BE2C (cell line): ENCODE measurements at regions not wholly inside any gene's neighbourhood (a gene's known extent, or its start where the extent isn't known, plus 50 kb on each side); places are given as distances from the start of the nearest gene placed in this dataset.
"Not testable (repeated sequence)": the region's sequence is repeated elsewhere in the genome, so short reads cannot be mapped to it uniquely, and the experiment has no call there.

ENCODE experiments used
- DNase-seq: peaks from one replicate; pipeline ENCODE4 v3.0.0-alpha.2; 2020
- H3K27me3 ChIP-seq: fragments of 250-450 bp; sonication (Bioruptor Pico); 2 replicates; pipeline ENCODE4 v1.5.1; 2020; ENCODE audit warnings: mild to moderate bottlenecking
- H3K36me3 ChIP-seq: fragments of 250-450 bp; sonication (Bioruptor Pico); 2 replicates; pipeline ENCODE4 v1.5.1; 2020; ENCODE audit warnings: mild to moderate bottlenecking
- H3K4me1 ChIP-seq: fragments of 250-450 bp; sonication (Bioruptor Pico); 2 replicates; pipeline ENCODE4 v1.5.1; 2020
- H3K4me3 ChIP-seq: 2 replicates; pipeline ENCODE4 v1.5.1; 2011; ENCODE audit warnings: low read depth, low read length
- H3K9me3 ChIP-seq: fragments of 250-450 bp; sonication (Bioruptor Pico); 2 replicates; pipeline ENCODE4 v1.5.1; 2020
- TF ChIP-seq, protein P1 (sequence below): IDR thresholded peaks from 2 replicates; pipeline ENCODE4 v1.5.1; 2012; ENCODE audit warnings: mild to moderate bottlenecking, low read depth, low read length

DNA sequence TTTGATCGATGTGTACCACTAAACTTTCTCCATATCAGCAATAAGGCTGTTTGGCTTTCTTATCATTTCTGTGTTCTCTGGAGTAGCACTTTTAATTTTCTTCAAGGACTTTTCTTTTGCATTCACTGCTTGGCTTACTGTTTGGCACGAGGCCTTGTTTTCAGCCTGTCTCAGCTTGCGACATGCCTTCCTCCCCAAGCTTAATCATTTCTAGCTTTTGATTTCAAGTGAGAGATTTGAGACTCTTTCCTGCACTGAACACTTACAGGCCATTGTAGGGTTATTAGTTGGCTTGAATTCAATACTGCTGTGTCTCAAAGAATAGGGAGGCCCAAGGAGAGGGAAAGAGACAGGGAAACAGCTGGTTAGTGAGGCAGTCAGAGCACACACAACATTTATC lies 120.6 kb upstream of the KCND3 start:
- DNase-seq: no peak
- Histone ChIP-seq H3K4me3 (no peak overlapping the region), H3K4me1 (no peaks in the 10 kb centered on the region), H3K9me3 (no peaks in the 10 kb centered on the region), H3K36me3 (no peaks in the 10 kb centered on the region), H3K27me3 (no peaks in the 10 kb centered on the region)
- TF ChIP-seq, protein P1, sequence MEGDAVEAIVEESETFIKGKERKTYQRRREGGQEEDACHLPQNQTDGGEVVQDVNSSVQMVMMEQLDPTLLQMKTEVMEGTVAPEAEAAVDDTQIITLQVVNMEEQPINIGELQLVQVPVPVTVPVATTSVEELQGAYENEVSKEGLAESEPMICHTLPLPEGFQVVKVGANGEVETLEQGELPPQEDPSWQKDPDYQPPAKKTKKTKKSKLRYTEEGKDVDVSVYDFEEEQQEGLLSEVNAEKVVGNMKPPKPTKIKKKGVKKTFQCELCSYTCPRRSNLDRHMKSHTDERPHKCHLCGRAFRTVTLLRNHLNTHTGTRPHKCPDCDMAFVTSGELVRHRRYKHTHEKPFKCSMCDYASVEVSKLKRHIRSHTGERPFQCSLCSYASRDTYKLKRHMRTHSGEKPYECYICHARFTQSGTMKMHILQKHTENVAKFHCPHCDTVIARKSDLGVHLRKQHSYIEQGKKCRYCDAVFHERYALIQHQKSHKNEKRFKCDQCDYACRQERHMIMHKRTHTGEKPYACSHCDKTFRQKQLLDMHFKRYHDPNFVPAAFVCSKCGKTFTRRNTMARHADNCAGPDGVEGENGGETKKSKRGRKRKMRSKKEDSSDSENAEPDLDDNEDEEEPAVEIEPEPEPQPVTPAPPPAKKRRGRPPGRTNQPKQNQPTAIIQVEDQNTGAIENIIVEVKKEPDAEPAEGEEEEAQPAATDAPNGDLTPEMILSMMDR: no peak

DNA sequence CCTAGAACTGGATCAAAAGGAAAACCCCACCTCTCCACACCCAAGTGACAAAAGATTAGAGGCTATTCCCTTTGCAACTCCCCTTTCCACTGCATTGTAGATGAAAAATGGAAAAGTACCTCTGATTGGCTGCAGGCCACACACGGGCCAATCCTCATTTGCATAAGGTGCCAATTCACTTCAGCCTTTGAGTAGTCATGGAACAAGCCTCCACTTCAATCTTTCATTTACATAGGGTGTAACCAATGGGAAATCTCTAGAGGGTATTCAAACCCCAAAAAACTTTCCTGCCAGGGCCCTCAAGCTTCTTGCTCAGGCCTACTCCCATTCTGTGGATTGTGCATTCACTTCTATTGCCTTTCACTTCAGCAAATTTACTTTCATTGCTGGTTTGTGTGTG lies 122.3 kb upstream of the KCND3 start:
- H3K4me3 ChIP-seq: no peak overlapping the region
- no peaks in the 10 kb centered on the region for H3K36me3 ChIP-seq
- H3K4me1 ChIP-seq: no peaks in the 10 kb centered on the region
- DNase-seq: no peak
- TF ChIP-seq, protein P1: no peak
- no peaks in the 10 kb centered on the region for H3K9me3 ChIP-seq
- H3K27me3 ChIP-seq: no peaks in the 10 kb centered on the region

DNA sequence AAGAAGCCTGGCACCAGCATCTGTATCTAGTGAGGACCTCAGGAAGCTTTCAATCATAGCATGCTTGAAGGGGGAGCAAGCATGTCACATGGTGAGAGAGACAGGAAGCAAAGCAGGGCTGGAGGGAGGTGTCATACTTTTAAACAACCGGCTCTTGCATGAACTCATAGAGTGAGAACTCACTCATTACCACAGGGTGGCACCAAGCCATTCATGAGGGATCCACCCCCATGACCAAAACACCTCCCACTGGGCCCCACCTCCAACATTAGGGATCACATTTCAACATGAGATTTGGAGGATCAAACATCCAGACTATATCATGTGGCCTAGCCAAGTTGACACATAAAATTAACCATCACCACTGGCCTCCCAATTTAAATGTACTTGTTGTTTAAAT lies 125.1 kb upstream of the KCND3 start:
- Histone ChIP-seq H3K4me1 (no peaks in the 10 kb centered on the region), H3K9me3 (no peaks in the 10 kb centered on the region), H3K36me3 (no peaks in the 10 kb centered on the region), H3K4me3 (no peak overlapping the region), H3K27me3 (no peaks in the 10 kb centered on the region)
- no peak for DNase-seq
- TF ChIP-seq, protein P1: no peak

- no peak for DNase-seq
- no peak overlapping the region for H3K4me3 ChIP-seq
- H3K4me1 ChIP-seq: no peaks in the 10 kb centered on the region
- no peaks in the 10 kb centered on the region for H3K9me3 ChIP-seq
- TF ChIP-seq, protein P1: no peak
- H3K27me3 ChIP-seq: no peaks in the 10 kb centered on the region
- H3K36me3 ChIP-seq: no peaks in the 10 kb centered on the region
Observed at GRCh38 chr1:112126598-112126997, 137.1 kb upstream of the KCND3 start.

GRCh38 chr1:112127606-112128005 lies 138.1 kb upstream of the KCND3 start:
- H3K4me3 ChIP-seq, H3K27me3 ChIP-seq, DNase-seq, H3K9me3 ChIP-seq, H3K36me3 ChIP-seq, H3K4me1 ChIP-seq: not testable (repeated sequence)

GRCh38 chr1:112133487-112133886 lies 144.0 kb upstream of the KCND3 start:
- Histone ChIP-seq H3K4me3 (no peak overlapping the region), H3K27me3 (peaks cover 10% of the 10 kb centered on the region; the same call in 1 of the 2 replicates), H3K36me3 (no peaks in the 10 kb centered on the region), H3K9me3 (no peaks in the 10 kb centered on the region), H3K4me1 (no peaks in the 10 kb centered on the region)
- TF ChIP-seq, protein P1: no peak
- no peak for DNase-seq

- Histone ChIP-seq H3K4me3 (no peak overlapping the region), H3K36me3 (no peaks in the 10 kb centered on the region), H3K4me1 (no peaks in the 10 kb centered on the region), H3K27me3 (peaks cover 3% of the 10 kb centered on the region), H3K9me3 (no peaks in the 10 kb centered on the region)
- TF ChIP-seq, protein P1: no peak
- no peak for DNase-seq
Observed at GRCh38 chr1:112140743-112141142, 151.3 kb upstream of the KCND3 start.
